A549 (cell line): ENCODE measurements at regions not wholly inside any gene's neighbourhood (a gene's known extent, or its start where the extent isn't known, plus 50 kb on each side); places are given as distances from the start of the nearest gene placed in this dataset.

Experiments
- CTCF ChIP-seq: fragments of >200 bp; sonication (Bioruptor Twin); formaldehyde crosslinking; IDR thresholded peaks from 3 replicates; pipeline ENCODE4 v1.5.1; 2016
- PHF8 ChIP-seq: fragments of 200-600 bp; sonication (generic); IDR thresholded peaks from 2 replicates; pipeline ENCODE4 v1.6.1; 2016; ENCODE audit warnings: low read depth, mild to moderate bottlenecking, antibody characterized with exemption, moderate library complexity, borderline replicate concordance
- REST ChIP-seq: fragments of 200-600 bp; sonication (generic); IDR thresholded peaks from 2 replicates; pipeline ENCODE4 v1.6.1; 2016; ENCODE audit warnings: antibody characterized with exemption, mild to moderate bottlenecking, moderate library complexity
- SMC3 ChIP-seq: fragments of >200 bp; sonication (Bioruptor Twin); formaldehyde crosslinking; IDR thresholded peaks from 3 replicates; pipeline ENCODE4 v1.6.1; 2018; ENCODE audit warnings: inconsistent platforms

- TF ChIP-seq SMC3 (no peak), PHF8 (no peak), CTCF (no peak), REST (no peak)
Measured at GRCh38 chr4:22091906-22092305, 143.3 kb upstream of the KCNIP4 start.
